ENCODE measurements at regions not wholly inside any gene's neighbourhood (a gene's known extent, or its start where the extent isn't known, plus 50 kb on each side); places are given as distances from the start of the nearest gene placed in this dataset.

DNA sequence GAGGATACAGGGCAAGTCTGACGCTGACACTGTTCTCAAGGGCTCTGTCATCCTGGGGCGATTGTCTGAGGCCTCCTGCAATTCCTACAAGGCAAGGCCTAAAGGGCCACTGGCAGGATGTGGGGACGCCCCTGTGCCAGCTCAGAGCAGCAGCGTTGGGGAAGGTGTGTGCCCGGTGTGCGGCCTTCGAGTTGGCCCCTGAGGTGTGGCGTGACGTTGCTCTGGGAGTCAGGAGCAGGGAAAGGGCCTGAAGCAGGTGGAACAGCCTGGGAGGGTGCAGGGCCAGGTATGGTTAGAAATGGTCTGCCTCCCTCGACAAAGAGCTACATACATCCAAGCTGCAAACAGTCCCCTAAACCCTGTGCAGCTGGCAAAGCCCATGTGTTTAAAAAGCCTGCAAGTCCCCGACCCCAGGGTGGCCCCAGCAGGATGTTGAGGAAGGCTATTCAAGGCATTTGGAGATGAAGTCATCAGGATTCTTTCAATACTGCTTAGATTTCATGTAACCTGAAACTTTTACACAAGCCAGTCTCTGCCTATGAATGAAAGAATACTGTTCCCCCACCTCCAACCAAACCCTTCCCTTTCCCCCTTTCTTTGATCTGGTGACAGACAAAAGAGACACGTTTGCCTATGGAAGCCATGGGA lies 142.5 kb upstream of the TNS3 start:
- CTCF ChIA-PET, result interaction anchor here (0.7 to 1.8 kb wide), 6 partner anchors 28 to 190 kb away, joined by 3 to 7 read pairs (median 3); no protein-coding TSS in a partner anchor
- Mint-ChIP-seq H3K27me3 (ENCODE audit: unreplicated experiment) (no peaks in the 10 kb centered on the region), H3K9me3 (ENCODE audit: low read depth, unreplicated experiment) (peaks cover 3% of the 10 kb centered on the region), H3K27ac (ENCODE audit: unreplicated experiment) (peak overlapping the region; percentile 68), H3K4me3 (ENCODE audit: low read depth, unreplicated experiment) (peak overlapping the region; percentile 14), H3K36me3 (ENCODE audit: insufficient read depth, unreplicated experiment) (peaks cover 11% of the 10 kb centered on the region), H3K4me1 (ENCODE audit: low read depth, unreplicated experiment) (peaks cover 51% of the 10 kb centered on the region)
- BruUV-seq (replicated peaks), result no TSS peak
- intact Hi-C loops (cut with micrococcal nuclease; ENCODE audit: unreplicated experiment), result loop anchor here (2.0 kb wide), 3 partner anchors 38 to 144 kb away; no protein-coding TSS in a partner anchor
- TF ChIP-seq, protein P1, sequence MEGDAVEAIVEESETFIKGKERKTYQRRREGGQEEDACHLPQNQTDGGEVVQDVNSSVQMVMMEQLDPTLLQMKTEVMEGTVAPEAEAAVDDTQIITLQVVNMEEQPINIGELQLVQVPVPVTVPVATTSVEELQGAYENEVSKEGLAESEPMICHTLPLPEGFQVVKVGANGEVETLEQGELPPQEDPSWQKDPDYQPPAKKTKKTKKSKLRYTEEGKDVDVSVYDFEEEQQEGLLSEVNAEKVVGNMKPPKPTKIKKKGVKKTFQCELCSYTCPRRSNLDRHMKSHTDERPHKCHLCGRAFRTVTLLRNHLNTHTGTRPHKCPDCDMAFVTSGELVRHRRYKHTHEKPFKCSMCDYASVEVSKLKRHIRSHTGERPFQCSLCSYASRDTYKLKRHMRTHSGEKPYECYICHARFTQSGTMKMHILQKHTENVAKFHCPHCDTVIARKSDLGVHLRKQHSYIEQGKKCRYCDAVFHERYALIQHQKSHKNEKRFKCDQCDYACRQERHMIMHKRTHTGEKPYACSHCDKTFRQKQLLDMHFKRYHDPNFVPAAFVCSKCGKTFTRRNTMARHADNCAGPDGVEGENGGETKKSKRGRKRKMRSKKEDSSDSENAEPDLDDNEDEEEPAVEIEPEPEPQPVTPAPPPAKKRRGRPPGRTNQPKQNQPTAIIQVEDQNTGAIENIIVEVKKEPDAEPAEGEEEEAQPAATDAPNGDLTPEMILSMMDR (IDR thresholded peaks at IDR 0.05; ENCODE audit: unreplicated experiment), result no peak
- DNase-seq, result peak; percentile 77

DNA sequence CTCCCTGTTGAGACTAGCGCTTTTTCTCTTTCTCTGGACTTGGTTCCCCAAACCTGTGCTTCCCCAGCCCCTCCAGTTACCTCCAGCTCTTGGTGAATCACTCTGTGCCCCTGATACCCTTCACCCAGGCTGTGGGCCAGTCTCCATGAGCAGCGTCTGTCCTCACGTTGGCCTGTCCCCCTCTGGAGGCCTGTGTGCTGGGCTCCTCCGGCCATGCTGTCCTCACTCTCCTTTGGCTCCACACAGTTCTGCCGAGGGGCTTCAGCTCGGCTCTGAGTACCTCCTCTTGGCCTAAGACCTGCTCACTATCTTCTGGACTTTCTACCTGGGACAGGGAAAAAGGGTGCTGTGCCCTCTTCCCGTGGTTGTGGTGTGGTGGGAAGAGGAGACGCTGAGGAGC lies 140.2 kb upstream of the TNS3 start:
- no TSS peak for BruUV-seq (replicated peaks)
- peaks cover 43% of the 10 kb centered on the region for H3K4me1 Mint-ChIP-seq (ENCODE audit: low read depth, unreplicated experiment)
- H3K4me3 Mint-ChIP-seq (ENCODE audit: low read depth, unreplicated experiment), result no peak overlapping the region
- intact Hi-C loops (cut with micrococcal nuclease; ENCODE audit: unreplicated experiment), result no loop called here
- H3K27me3 Mint-ChIP-seq (ENCODE audit: unreplicated experiment), result no peaks in the 10 kb centered on the region
- peaks cover 3% of the 10 kb centered on the region for H3K9me3 Mint-ChIP-seq (ENCODE audit: low read depth, unreplicated experiment)
- no peak for DNase-seq
- peak overlapping the region; percentile 16 for H3K27ac Mint-ChIP-seq (ENCODE audit: unreplicated experiment)
- H3K36me3 Mint-ChIP-seq (ENCODE audit: insufficient read depth, unreplicated experiment), result peaks cover 11% of the 10 kb centered on the region
- CTCF ChIA-PET, result no interaction called here
- TF ChIP-seq, protein P1 (IDR thresholded peaks at IDR 0.05; ENCODE audit: unreplicated experiment), result no peak

DNA sequence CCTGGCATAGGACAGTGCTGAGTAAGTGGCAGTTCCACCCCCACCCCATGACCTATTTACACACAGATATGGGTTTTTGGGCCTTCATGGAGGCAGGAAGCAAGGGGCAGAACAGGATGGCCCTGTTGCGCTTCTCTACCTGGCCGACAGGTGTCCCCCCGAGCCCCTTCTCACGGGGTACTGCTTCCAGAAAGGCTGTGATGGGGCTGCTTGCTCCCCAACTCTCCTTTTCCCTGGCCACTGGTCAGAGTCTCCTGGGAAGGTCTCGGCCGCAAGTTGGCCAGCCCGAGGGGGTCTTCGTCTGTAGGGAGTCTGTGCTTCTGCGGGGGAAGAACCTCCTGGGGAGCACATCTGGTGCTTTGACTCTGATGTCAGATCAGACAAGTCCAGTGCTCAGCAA lies 139.8 kb upstream of the TNS3 start:
- intact Hi-C loops (cut with micrococcal nuclease; ENCODE audit: unreplicated experiment), result no loop called here

GRCh38 chr7:47720907-47721244 lies 139.0 kb upstream of the TNS3 start:
- CTCF ChIA-PET, result no interaction called here
- Mint-ChIP-seq H3K27ac (ENCODE audit: unreplicated experiment) (no peak overlapping the region), H3K36me3 (ENCODE audit: insufficient read depth, unreplicated experiment) (peaks cover 11% of the 10 kb centered on the region), H3K9me3 (ENCODE audit: low read depth, unreplicated experiment) (peaks cover 3% of the 10 kb centered on the region), H3K4me1 (ENCODE audit: low read depth, unreplicated experiment) (peaks cover 30% of the 10 kb centered on the region), H3K4me3 (ENCODE audit: low read depth, unreplicated experiment) (no peak overlapping the region), H3K27me3 (ENCODE audit: unreplicated experiment) (no peaks in the 10 kb centered on the region)
- TF ChIP-seq, protein P1 (IDR thresholded peaks at IDR 0.05; ENCODE audit: unreplicated experiment), result no peak
- no peak for DNase-seq
- BruUV-seq (replicated peaks), result no TSS peak
- intact Hi-C loops (cut with micrococcal nuclease; ENCODE audit: unreplicated experiment), result no loop called here

More for the DNA sequence above, 139.8 kb upstream of the TNS3 start:
- H3K27me3 Mint-ChIP-seq (ENCODE audit: unreplicated experiment), result no peaks in the 10 kb centered on the region
- CTCF ChIA-PET, result no interaction called here
- no TSS peak for BruUV-seq (replicated peaks)
- peaks cover 38% of the 10 kb centered on the region for H3K4me1 Mint-ChIP-seq (ENCODE audit: low read depth, unreplicated experiment)
- H3K36me3 Mint-ChIP-seq (ENCODE audit: insufficient read depth, unreplicated experiment), result peaks cover 11% of the 10 kb centered on the region
- TF ChIP-seq, protein P1 (IDR thresholded peaks at IDR 0.05; ENCODE audit: unreplicated experiment), result peak; percentile 39
- H3K4me3 Mint-ChIP-seq (ENCODE audit: low read depth, unreplicated experiment), result no peak overlapping the region
- H3K27ac Mint-ChIP-seq (ENCODE audit: unreplicated experiment), result no peak overlapping the region
- peak; percentile 38 for DNase-seq
- peaks cover 3% of the 10 kb centered on the region for H3K9me3 Mint-ChIP-seq (ENCODE audit: low read depth, unreplicated experiment)
